Keratinocyte (primary cell): ENCODE measurements at regions not wholly inside any gene's neighbourhood (a gene's known extent, or its start where the extent isn't known, plus 50 kb on each side); places are given as distances from the start of the nearest gene placed in this dataset.

Experiments
- DNase-seq: peaks from one replicate; pipeline ENCODE4 v3.0.0-alpha.2; 2011; ENCODE audit warnings: low read depth, missing footprints, low spot score
- FAIRE-seq: peaks from 2 replicates; lab custom pipeline; 2011; peaks lifted over from hg19 to GRCh38; lab: Jason Lieb, UNC
- H2AFZ ChIP-seq: 2 replicates; pipeline ENCODE4 v1.6.0; 2012; ENCODE audit warnings: low read length, control low read depth, inconsistent platforms; ENCODE audit not compliant: control insufficient read depth
- H3K27ac ChIP-seq: 2 replicates; pipeline ENCODE4 v1.5.1; 2011; ENCODE audit warnings: low read length; ENCODE audit not compliant: control insufficient read depth, insufficient read depth
- H3K27me3 ChIP-seq: 3 replicates; pipeline ENCODE4 v1.6.0; 2011; ENCODE audit warnings: low read length; ENCODE audit not compliant: control insufficient read depth, insufficient read depth; ENCODE audit errors: extremely low read depth
- H3K36me3 ChIP-seq, 2 experiments: 2 replicates in 1 of 2; 3 replicates in 1 of 2; pipeline ENCODE4 v1.5.1; 2011; ENCODE audit warnings: low read length in 2 of 2, mild to moderate bottlenecking in 1 of 2; ENCODE audit not compliant: control insufficient read depth in 2 of 2, insufficient read depth in 2 of 2; ENCODE audit errors: extremely low read depth in 1 of 2
- H3K4me1 ChIP-seq: 3 replicates; pipeline ENCODE4 v1.5.1; 2011; ENCODE audit warnings: low read length; ENCODE audit not compliant: control insufficient read depth, insufficient read depth; ENCODE audit errors: extremely low read depth
- H3K4me2 ChIP-seq: 3 replicates; pipeline ENCODE4 v1.6.0; 2011; ENCODE audit warnings: low read depth, low read length; ENCODE audit not compliant: control insufficient read depth, insufficient read depth; ENCODE audit errors: extremely low read depth
- H3K4me3 ChIP-seq, 3 experiments: fragments of 200-600 bp in 1 of 3; sonication (generic) in 1 of 3; 2 replicates in 2 of 3; 3 replicates in 1 of 3; pipeline ENCODE4 v1.5.1; 2011 to 2016; ENCODE audit warnings: low read length in 3 of 3, mild to moderate bottlenecking in 3 of 3, control low read depth in 2 of 3, inconsistent platforms in 1 of 3, low read depth in 1 of 3, mixed read lengths in 1 of 3, mixed run types in 1 of 3, moderate library complexity in 1 of 3; ENCODE audit not compliant: control insufficient read depth in 2 of 3, insufficient read depth in 2 of 3; ENCODE audit errors: extremely low read depth in 1 of 3
- H3K79me2 ChIP-seq: 2 replicates; pipeline ENCODE4 v1.6.0; 2012; ENCODE audit warnings: low read length; ENCODE audit not compliant: control insufficient read depth, insufficient read depth
- H3K9ac ChIP-seq: 3 replicates; pipeline ENCODE4 v1.6.0; 2011; ENCODE audit warnings: low read length; ENCODE audit not compliant: control insufficient read depth, insufficient read depth; ENCODE audit errors: extremely low read depth
- H3K9me1 ChIP-seq: 3 replicates; pipeline ENCODE4 v1.6.0; 2011; ENCODE audit warnings: low read length; ENCODE audit not compliant: control insufficient read depth, insufficient read depth; ENCODE audit errors: extremely low read depth
- H3K9me3 ChIP-seq: 2 replicates; pipeline ENCODE4 v1.5.1; 2012; ENCODE audit warnings: low read depth, low read length; ENCODE audit not compliant: control insufficient read depth
- H4K20me1 ChIP-seq: 3 replicates; pipeline ENCODE4 v1.6.0; 2011; ENCODE audit warnings: low read length; ENCODE audit not compliant: control insufficient read depth, insufficient read depth; ENCODE audit errors: extremely low read depth
- EZH2 ChIP-seq: IDR thresholded peaks from one replicate; pipeline ENCODE4 v1.6.1; 2012; ENCODE audit warnings: inconsistent platforms, mild to moderate bottlenecking, low read length, moderate library complexity
- dilution Hi-C: fragments of 300-500 bp; cut with MboI; formaldehyde crosslinking; loops from one replicate; pipeline ENCODE4 v1.7.0; 2020; ENCODE audit warnings: low sequenced_read_pairs; ENCODE audit not compliant: extremely low pct_ligation_motif_present
- small RNA-seq, 3 experiments: library from RNA; depleted of rRNA; stranded (forward); fragments of <200 nt; gene quantifications; one replicate each; pipeline ENCODE3, GENCODE V24; 2012; ENCODE audit warnings: low read depth in 3 of 3, low replicate concordance in 1 of 3; ENCODE audit not compliant: insufficient read length in 3 of 3
- TF ChIP-seq, protein P1 (sequence below), 3 experiments: IDR thresholded peaks in 1 of 3; conservative IDR thresholded peaks in 1 of 3; optimal IDR thresholded peaks in 1 of 3; 2 replicates in 2 of 3; 3 replicates in 1 of 3; pipeline versions ENCODE3 to v1.5.1; 2011; ENCODE audit warnings: low read length in 3 of 3, mild to moderate bottlenecking in 3 of 3, moderate library complexity in 2 of 3, control low read depth in 1 of 3, inconsistent platforms in 1 of 3; ENCODE audit not compliant: insufficient read depth in 2 of 3; ENCODE audit errors: extremely low read depth in 1 of 3

DNA sequence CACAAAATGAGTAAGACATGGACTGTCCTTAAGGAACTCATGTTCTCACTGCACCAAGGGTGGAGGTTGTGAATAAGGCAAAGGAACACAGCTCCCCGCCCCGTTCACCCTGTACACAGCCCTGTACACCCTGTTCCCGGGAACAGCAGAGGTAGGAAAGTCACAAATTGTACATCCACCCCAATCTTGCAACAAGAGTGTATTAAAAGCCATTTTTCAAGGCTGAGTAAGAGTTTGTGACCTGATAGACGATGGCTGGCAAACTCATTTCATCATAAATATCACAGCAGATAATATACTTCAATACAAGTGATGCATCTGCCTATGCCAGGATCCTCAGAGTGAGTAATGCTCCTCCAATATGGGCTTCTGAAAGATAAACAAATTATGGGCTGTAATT, 52.5 kb upstream of the CAMK1G start:
- H3K4me1 ChIP-seq, result peaks cover 9% of the 10 kb centered on the region
- no peak overlapping the region for H3K4me3 ChIP-seq
- dilution Hi-C loops, result no loop called here
- peak; percentile 20 for FAIRE-seq
- no peak overlapping the region for H3K4me2 ChIP-seq
- peaks cover 0 to 3% of the 10 kb centered on the region in 2 experiments for H3K36me3 ChIP-seq
- no peaks in the 10 kb centered on the region for H4K20me1 ChIP-seq
- no peaks in the 10 kb centered on the region for H3K9me1 ChIP-seq
- DNase-seq, result no peak
- TF ChIP-seq EZH2, result no peak
- H3K9ac ChIP-seq, result no peak overlapping the region
- H3K9me3 ChIP-seq, result no peaks in the 10 kb centered on the region
- H2AFZ ChIP-seq, result no peak overlapping the region
- H3K27ac ChIP-seq, result no peak overlapping the region
- H3K79me2 ChIP-seq, result no peaks in the 10 kb centered on the region
- no peaks in the 10 kb centered on the region for H3K27me3 ChIP-seq

DNA sequence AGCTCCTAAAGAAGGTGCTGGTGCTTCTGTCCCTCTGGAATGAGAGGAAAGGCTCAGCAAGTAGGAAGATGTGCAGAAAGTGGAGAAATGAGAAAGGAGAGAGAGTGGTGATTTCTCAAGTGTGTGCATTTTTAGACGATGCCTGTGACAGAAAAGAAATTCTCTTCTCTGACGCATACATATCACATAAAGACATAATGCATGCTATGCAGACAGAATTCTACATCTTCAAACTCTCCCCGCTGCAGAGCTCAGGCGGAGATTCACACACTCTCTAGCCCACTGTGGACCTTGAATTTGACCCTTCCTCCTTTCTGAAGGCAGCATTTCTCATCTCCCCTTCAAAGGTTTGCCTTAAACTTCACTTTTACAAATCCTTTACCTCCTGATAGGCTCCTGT, 52.0 kb upstream of the CAMK1G start:
- H2AFZ ChIP-seq, result no peak overlapping the region
- no peak overlapping the region for H3K9ac ChIP-seq
- dilution Hi-C loops, result no loop called here
- no peak overlapping the region for H3K4me3 ChIP-seq
- no peak overlapping the region for H3K4me2 ChIP-seq
- H3K4me1 ChIP-seq, result peaks cover 9% of the 10 kb centered on the region
- no peaks in the 10 kb centered on the region for H3K9me3 ChIP-seq
- H3K79me2 ChIP-seq, result no peaks in the 10 kb centered on the region
- H3K27me3 ChIP-seq, result no peaks in the 10 kb centered on the region
- peaks cover 0 to 3% of the 10 kb centered on the region in 2 experiments for H3K36me3 ChIP-seq
- no peaks in the 10 kb centered on the region for H4K20me1 ChIP-seq
- FAIRE-seq (no peak), DNase-seq (no peak)
- TF ChIP-seq, protein P1, sequence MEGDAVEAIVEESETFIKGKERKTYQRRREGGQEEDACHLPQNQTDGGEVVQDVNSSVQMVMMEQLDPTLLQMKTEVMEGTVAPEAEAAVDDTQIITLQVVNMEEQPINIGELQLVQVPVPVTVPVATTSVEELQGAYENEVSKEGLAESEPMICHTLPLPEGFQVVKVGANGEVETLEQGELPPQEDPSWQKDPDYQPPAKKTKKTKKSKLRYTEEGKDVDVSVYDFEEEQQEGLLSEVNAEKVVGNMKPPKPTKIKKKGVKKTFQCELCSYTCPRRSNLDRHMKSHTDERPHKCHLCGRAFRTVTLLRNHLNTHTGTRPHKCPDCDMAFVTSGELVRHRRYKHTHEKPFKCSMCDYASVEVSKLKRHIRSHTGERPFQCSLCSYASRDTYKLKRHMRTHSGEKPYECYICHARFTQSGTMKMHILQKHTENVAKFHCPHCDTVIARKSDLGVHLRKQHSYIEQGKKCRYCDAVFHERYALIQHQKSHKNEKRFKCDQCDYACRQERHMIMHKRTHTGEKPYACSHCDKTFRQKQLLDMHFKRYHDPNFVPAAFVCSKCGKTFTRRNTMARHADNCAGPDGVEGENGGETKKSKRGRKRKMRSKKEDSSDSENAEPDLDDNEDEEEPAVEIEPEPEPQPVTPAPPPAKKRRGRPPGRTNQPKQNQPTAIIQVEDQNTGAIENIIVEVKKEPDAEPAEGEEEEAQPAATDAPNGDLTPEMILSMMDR (optimal IDR thresholded peaks at IDR 0.05 in 1 of 3, IDR thresholded peaks at IDR 0.05 in 1 of 3, conservative IDR thresholded peaks at IDR 0.05 in 1 of 3; ENCODE audit: extremely low read depth in 1 of 3, insufficient read depth in 2 of 3, low read length in 3 of 3), result no peak
- TF ChIP-seq EZH2, result no peak
- H3K9me1 ChIP-seq, result no peaks in the 10 kb centered on the region
- no peak overlapping the region for H3K27ac ChIP-seq

Small RNAs in the stretch of these regions (small RNA-seq; reads per million reads assigned to genes)
- 0 reads per million in 3 experiments for gene AC104465.1
